ENCODE measurements at regions not wholly inside any gene's neighbourhood (a gene's known extent, or its start where the extent isn't known, plus 50 kb on each side); places are given as distances from the start of the nearest gene placed in this dataset.

DNA sequence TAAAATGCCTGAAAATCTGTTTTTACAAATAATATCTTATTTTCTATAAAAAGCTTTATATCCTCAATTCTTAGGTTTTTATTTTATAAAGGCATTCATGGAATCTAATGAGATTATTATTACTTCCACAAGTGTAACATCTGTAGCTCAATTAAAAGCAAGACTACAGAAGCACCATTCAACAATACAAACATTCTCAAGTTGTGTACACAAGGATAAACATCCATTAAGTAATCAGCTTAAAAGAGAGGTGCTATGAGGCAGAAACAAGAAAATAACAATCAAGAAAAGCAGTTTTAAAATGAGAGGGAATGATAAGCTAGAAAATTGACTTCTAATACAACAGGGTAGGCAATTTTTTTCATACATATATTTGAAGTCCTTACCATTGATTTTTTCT is 326.1 kb downstream of the MRPL39 start:
- Histone ChIP-seq H3K36me3 (ENCODE audit: insufficient read depth) (no peaks in the 10 kb centered on the region), H3K4me3 (no peak overlapping the region)
- H3K4me1 Mint-ChIP-seq, result peaks cover 25% of the 10 kb centered on the region

More for the DNA sequence above, 326.1 kb downstream of the MRPL39 start:
- no peaks in the 10 kb centered on the region for H3K27me3 Mint-ChIP-seq (ENCODE audit: insufficient read depth, low read depth, poor library complexity)
- no peaks in the 10 kb centered on the region for H3K27me3 ChIP-seq (ENCODE audit: insufficient read depth)
- no peaks in the 10 kb centered on the region for H3K9me2 ChIP-seq (ENCODE audit: insufficient read depth)
- H3K36me3 Mint-ChIP-seq (ENCODE audit: low read depth), result no peaks in the 10 kb centered on the region
- no peak overlapping the region for H3K4me2 ChIP-seq
- H2AFZ ChIP-seq, result no peak overlapping the region
- H3K27ac ChIP-seq (ENCODE audit: low read depth), result no peak overlapping the region
- ATAC-seq (no peak), DNase-seq (ENCODE audit: low spot score) (no peak)
- no peaks in the 10 kb centered on the region for H3K79me2 ChIP-seq (replicated peaks; ENCODE audit: insufficient read depth)
- no peak overlapping the region for H3K27ac Mint-ChIP-seq
- no peaks in the 10 kb centered on the region for H3K9me3 Mint-ChIP-seq
- H3K4me1 ChIP-seq (ENCODE audit: insufficient read depth), result peaks cover 27% of the 10 kb centered on the region
- no peaks in the 10 kb centered on the region for H3F3A ChIP-seq (replicated peaks; ENCODE audit: low read depth)
- TF ChIP-seq, protein P1, sequence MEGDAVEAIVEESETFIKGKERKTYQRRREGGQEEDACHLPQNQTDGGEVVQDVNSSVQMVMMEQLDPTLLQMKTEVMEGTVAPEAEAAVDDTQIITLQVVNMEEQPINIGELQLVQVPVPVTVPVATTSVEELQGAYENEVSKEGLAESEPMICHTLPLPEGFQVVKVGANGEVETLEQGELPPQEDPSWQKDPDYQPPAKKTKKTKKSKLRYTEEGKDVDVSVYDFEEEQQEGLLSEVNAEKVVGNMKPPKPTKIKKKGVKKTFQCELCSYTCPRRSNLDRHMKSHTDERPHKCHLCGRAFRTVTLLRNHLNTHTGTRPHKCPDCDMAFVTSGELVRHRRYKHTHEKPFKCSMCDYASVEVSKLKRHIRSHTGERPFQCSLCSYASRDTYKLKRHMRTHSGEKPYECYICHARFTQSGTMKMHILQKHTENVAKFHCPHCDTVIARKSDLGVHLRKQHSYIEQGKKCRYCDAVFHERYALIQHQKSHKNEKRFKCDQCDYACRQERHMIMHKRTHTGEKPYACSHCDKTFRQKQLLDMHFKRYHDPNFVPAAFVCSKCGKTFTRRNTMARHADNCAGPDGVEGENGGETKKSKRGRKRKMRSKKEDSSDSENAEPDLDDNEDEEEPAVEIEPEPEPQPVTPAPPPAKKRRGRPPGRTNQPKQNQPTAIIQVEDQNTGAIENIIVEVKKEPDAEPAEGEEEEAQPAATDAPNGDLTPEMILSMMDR (conservative IDR thresholded peaks at IDR 0.05; ENCODE audit: low read depth in 2 of 2), result no peak
- TF ChIP-seq EZH2phosphoT487 (IDR thresholded peaks at IDR 0.05; ENCODE audit: unreplicated experiment), result no peak
- no peak for TF ChIP-seq CREB1 (CRISPR knock-in tag; IDR thresholded peaks at IDR 0.05; ENCODE audit: low read depth)
- no peak for TF ChIP-seq ZNF114 (CRISPR knock-in tag; IDR thresholded peaks at IDR 0.05)
- no peak for TF ChIP-seq ZNF331 (CRISPR knock-in tag; IDR thresholded peaks at IDR 0.05; ENCODE audit: low read depth)
- no peak for TF ChIP-seq JUNB (IDR thresholded peaks at IDR 0.05; ENCODE audit: unreplicated experiment)
- TF ChIP-seq, protein P2, sequence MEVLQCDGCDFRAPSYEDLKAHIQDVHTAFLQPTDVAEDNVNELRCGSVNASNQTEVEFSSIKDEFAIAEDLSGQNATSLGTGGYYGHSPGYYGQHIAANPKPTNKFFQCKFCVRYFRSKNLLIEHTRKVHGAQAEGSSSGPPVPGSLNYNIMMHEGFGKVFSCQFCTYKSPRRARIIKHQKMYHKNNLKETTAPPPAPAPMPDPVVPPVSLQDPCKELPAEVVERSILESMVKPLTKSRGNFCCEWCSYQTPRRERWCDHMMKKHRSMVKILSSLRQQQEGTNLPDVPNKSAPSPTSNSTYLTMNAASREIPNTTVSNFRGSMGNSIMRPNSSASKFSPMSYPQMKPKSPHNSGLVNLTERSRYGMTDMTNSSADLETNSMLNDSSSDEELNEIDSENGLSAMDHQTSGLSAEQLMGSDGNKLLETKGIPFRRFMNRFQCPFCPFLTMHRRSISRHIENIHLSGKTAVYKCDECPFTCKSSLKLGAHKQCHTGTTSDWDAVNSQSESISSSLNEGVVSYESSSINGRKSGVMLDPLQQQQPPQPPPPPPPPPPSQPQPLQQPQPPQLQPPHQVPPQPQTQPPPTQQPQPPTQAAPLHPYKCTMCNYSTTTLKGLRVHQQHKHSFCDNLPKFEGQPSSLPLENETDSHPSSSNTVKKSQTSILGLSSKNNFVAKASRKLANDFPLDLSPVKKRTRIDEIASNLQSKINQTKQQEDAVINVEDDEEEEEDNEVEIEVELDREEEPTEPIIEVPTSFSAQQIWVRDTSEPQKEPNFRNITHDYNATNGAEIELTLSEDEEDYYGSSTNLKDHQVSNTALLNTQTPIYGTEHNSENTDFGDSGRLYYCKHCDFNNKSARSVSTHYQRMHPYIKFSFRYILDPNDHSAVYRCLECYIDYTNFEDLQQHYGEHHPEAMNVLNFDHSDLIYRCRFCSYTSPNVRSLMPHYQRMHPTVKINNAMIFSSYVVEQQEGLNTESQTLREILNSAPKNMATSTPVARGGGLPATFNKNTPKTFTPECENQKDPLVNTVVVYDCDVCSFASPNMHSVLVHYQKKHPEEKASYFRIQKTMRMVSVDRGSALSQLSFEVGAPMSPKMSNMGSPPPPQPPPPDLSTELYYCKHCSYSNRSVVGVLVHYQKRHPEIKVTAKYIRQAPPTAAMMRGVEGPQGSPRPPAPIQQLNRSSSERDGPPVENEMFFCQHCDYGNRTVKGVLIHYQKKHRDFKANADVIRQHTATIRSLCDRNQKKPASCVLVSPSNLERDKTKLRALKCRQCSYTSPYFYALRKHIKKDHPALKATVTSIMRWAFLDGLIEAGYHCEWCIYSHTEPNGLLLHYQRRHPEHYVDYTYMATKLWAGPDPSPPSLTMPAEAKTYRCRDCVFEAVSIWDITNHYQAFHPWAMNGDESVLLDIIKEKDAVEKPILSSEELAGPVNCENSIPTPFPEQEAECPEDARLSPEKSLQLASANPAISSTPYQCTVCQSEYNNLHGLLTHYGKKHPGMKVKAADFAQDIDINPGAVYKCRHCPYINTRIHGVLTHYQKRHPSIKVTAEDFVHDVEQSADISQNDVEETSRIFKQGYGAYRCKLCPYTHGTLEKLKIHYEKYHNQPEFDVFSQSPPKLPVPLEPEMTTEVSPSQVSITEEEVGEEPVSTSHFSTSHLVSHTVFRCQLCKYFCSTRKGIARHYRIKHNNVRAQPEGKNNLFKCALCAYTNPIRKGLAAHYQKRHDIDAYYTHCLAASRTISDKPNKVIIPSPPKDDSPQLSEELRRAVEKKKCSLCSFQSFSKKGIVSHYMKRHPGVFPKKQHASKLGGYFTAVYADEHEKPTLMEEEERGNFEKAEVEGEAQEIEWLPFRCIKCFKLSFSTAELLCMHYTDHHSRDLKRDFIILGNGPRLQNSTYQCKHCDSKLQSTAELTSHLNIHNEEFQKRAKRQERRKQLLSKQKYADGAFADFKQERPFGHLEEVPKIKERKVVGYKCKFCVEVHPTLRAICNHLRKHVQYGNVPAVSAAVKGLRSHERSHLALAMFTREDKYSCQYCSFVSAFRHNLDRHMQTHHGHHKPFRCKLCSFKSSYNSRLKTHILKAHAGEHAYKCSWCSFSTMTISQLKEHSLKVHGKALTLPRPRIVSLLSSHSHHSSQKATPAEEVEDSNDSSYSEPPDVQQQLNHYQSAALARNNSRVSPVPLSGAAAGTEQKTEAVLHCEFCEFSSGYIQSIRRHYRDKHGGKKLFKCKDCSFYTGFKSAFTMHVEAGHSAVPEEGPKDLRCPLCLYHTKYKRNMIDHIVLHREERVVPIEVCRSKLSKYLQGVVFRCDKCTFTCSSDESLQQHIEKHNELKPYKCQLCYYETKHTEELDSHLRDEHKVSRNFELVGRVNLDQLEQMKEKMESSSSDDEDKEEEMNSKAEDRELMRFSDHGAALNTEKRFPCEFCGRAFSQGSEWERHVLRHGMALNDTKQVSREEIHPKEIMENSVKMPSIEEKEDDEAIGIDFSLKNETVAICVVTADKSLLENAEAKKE (CRISPR knock-in tag; IDR thresholded peaks at IDR 0.05), result no peak
- TF ChIP-seq NANOG (IDR thresholded peaks at IDR 0.05; ENCODE audit: borderline replicate concordance), result no peak
- TF ChIP-seq EZH2 (IDR thresholded peaks at IDR 0.05; ENCODE audit: low read depth, unreplicated experiment), result no peak
- TF ChIP-seq POLR2AphosphoS5 (IDR thresholded peaks at IDR 0.05; ENCODE audit: low read depth), result no peak
- TF ChIP-seq, protein P3, sequence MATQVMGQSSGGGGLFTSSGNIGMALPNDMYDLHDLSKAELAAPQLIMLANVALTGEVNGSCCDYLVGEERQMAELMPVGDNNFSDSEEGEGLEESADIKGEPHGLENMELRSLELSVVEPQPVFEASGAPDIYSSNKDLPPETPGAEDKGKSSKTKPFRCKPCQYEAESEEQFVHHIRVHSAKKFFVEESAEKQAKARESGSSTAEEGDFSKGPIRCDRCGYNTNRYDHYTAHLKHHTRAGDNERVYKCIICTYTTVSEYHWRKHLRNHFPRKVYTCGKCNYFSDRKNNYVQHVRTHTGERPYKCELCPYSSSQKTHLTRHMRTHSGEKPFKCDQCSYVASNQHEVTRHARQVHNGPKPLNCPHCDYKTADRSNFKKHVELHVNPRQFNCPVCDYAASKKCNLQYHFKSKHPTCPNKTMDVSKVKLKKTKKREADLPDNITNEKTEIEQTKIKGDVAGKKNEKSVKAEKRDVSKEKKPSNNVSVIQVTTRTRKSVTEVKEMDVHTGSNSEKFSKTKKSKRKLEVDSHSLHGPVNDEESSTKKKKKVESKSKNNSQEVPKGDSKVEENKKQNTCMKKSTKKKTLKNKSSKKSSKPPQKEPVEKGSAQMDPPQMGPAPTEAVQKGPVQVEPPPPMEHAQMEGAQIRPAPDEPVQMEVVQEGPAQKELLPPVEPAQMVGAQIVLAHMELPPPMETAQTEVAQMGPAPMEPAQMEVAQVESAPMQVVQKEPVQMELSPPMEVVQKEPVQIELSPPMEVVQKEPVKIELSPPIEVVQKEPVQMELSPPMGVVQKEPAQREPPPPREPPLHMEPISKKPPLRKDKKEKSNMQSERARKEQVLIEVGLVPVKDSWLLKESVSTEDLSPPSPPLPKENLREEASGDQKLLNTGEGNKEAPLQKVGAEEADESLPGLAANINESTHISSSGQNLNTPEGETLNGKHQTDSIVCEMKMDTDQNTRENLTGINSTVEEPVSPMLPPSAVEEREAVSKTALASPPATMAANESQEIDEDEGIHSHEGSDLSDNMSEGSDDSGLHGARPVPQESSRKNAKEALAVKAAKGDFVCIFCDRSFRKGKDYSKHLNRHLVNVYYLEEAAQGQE (IDR thresholded peaks at IDR 0.05; ENCODE audit: unreplicated experiment), result no peak
- TF ChIP-seq, protein P4, sequence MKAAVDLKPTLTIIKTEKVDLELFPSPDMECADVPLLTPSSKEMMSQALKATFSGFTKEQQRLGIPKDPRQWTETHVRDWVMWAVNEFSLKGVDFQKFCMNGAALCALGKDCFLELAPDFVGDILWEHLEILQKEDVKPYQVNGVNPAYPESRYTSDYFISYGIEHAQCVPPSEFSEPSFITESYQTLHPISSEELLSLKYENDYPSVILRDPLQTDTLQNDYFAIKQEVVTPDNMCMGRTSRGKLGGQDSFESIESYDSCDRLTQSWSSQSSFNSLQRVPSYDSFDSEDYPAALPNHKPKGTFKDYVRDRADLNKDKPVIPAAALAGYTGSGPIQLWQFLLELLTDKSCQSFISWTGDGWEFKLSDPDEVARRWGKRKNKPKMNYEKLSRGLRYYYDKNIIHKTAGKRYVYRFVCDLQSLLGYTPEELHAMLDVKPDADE (IDR thresholded peaks at IDR 0.05), result no peak
- TF ChIP-seq STAT1 (IDR thresholded peaks at IDR 0.05; ENCODE audit: unreplicated experiment), result no peak
- H4K20me1 ChIP-seq (replicated peaks; ENCODE audit: insufficient read depth), result no peaks in the 10 kb centered on the region
- H3K4me3 Mint-ChIP-seq, result no peak overlapping the region

Data from GM23338 (cell line).